Uterus (tissue), 2 donors: ENCODE measurements at regions not wholly inside any gene's neighbourhood (a gene's known extent, or its start where the extent isn't known, plus 50 kb on each side); places are given as distances from the start of the nearest gene placed in this dataset.

ENCODE experiments used
- POLR2A ChIP-seq, 2 donors: fragments of 450-650 bp; IDR thresholded peaks; one replicate each; pipeline ENCODE4 v1.6.1; 2016; ENCODE audit warnings: antibody characterized with exemption in 2 of 2, mild to moderate bottlenecking in 1 of 2, moderate library complexity in 1 of 2
- TF ChIP-seq, protein P1 (sequence below), 4 experiments: fragments of 200-600 bp in 2 of 4; fragments of 450-650 bp in 2 of 4; sonication (generic) in 2 of 4; IDR thresholded peaks; one replicate each; pipeline ENCODE4 v1.5.1; 2016 to 2019; ENCODE audit warnings: antibody characterized with exemption in 4 of 4, mild to moderate bottlenecking in 2 of 4, moderate library complexity in 1 of 4

DNA sequence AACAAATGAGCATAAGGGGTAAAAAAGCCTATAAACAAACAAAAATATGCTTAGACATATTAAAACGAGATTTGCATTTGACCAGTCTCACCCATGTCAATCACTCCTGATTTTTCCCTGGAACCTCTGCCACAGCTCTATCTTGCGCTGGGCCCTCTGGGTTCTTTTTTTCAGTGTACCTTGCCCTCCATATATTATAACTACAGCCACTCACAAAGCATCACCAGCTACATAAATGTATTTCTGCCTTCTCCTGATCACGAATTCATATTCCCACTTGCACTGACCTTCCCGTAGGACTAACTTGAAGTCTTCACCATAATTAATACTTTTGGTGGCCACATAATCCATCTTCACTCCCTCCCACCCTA lies 395.6 kb upstream of the ROBO2 start:
- TF ChIP-seq, protein P1, sequence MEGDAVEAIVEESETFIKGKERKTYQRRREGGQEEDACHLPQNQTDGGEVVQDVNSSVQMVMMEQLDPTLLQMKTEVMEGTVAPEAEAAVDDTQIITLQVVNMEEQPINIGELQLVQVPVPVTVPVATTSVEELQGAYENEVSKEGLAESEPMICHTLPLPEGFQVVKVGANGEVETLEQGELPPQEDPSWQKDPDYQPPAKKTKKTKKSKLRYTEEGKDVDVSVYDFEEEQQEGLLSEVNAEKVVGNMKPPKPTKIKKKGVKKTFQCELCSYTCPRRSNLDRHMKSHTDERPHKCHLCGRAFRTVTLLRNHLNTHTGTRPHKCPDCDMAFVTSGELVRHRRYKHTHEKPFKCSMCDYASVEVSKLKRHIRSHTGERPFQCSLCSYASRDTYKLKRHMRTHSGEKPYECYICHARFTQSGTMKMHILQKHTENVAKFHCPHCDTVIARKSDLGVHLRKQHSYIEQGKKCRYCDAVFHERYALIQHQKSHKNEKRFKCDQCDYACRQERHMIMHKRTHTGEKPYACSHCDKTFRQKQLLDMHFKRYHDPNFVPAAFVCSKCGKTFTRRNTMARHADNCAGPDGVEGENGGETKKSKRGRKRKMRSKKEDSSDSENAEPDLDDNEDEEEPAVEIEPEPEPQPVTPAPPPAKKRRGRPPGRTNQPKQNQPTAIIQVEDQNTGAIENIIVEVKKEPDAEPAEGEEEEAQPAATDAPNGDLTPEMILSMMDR (IDR thresholded peaks at IDR 0.05) = no peak
- no peak for TF ChIP-seq POLR2A (IDR thresholded peaks at IDR 0.05)
